Vagina (tissue), 2 donors: ENCODE measurements at regions not wholly inside any gene's neighbourhood (a gene's known extent, or its start where the extent isn't known, plus 50 kb on each side); places are given as distances from the start of the nearest gene placed in this dataset.

ENCODE experiments used
- POLR2A ChIP-seq, 2 donors: fragments of 450-650 bp; IDR thresholded peaks; one replicate each; pipeline ENCODE4 v1.6.1; 2017; ENCODE audit warnings: antibody characterized with exemption in 2 of 2, mild to moderate bottlenecking in 2 of 2, moderate library complexity in 2 of 2
- POLR2AphosphoS5 ChIP-seq, 2 donors: sonication (generic); formaldehyde crosslinking; IDR thresholded peaks; one replicate each; pipeline ENCODE4 v1.9.0; 2017; ENCODE audit warnings: antibody characterized with exemption in 2 of 2, mild to moderate bottlenecking in 2 of 2, low read depth in 1 of 2; ENCODE audit not compliant: insufficient read depth in 1 of 2
- TF ChIP-seq, protein P1 (sequence below), 3 experiments: fragments of 450-650 bp in 2 of 3; fragments of 200-600 bp in 1 of 3; sonication (generic) in 1 of 3; IDR thresholded peaks; one replicate each; pipeline ENCODE4 v1.5.1; 2017 to 2019; ENCODE audit warnings: antibody characterized with exemption in 3 of 3, mild to moderate bottlenecking in 2 of 3, moderate library complexity in 2 of 3

DNA sequence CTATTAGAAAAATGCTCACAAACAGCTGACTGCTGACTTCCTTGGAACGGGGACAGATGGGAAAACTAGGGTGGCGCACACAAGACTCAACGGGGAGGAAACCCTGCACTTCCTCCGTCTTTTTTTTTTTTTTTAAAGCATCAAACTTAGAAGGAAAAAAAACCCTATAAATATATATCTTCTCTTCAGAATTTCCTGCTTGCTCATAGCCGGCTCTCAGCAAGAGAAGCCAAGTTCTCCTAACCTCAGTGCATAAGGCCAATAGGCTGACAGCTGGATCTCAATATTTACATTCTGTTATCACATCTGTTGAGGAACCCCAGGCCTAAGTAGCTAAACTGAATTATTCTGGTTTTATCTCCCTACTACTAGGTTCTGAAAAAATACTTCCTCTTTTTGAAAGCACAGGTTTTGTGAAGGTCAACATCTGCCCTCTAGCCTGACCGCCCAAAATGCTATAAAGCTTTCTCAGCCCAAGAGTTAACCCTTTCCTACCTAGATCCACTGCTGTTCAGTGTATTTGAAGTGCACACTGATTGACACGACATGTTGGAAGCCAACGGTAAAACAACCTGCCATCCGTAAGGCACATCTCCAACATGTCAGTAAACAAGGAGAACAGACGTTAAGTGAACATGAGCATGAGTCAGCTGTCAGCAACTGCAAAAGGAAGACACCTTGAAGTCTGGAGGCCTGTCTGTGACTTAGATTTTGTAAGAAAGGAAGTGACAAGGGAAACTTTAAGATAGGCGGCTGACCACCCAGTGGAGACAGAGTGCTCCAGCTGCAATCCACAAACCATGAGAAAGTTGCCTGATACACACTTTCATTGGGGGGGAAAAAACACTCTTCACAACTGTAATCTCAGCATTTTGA is 83.8 kb downstream of the EBLN1 start:
- TF ChIP-seq, protein P1, sequence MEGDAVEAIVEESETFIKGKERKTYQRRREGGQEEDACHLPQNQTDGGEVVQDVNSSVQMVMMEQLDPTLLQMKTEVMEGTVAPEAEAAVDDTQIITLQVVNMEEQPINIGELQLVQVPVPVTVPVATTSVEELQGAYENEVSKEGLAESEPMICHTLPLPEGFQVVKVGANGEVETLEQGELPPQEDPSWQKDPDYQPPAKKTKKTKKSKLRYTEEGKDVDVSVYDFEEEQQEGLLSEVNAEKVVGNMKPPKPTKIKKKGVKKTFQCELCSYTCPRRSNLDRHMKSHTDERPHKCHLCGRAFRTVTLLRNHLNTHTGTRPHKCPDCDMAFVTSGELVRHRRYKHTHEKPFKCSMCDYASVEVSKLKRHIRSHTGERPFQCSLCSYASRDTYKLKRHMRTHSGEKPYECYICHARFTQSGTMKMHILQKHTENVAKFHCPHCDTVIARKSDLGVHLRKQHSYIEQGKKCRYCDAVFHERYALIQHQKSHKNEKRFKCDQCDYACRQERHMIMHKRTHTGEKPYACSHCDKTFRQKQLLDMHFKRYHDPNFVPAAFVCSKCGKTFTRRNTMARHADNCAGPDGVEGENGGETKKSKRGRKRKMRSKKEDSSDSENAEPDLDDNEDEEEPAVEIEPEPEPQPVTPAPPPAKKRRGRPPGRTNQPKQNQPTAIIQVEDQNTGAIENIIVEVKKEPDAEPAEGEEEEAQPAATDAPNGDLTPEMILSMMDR (IDR thresholded peaks at IDR 0.05), result no peak
- no peak for TF ChIP-seq POLR2A (IDR thresholded peaks at IDR 0.05)
- TF ChIP-seq POLR2AphosphoS5 (IDR thresholded peaks at IDR 0.05; ENCODE audit: insufficient read depth in 1 of 2, low read depth in 1 of 2), result no peak
